ACHN (cell line): ENCODE measurements at regions not wholly inside any gene's neighbourhood (a gene's known extent, or its start where the extent isn't known, plus 50 kb on each side); places are given as distances from the start of the nearest gene placed in this dataset.

ENCODE experiments used
- DNase-seq: peaks from one replicate; pipeline ENCODE4 v3.0.0-alpha.2; 2015
- in situ Hi-C: cut with HindIII; loops from 2 replicates; pipeline ENCODE4 v1.10.0; 2017; ENCODE audit warnings: low sequenced_read_pairs, low pct_ligation_motif_present, low pct_unique_long_range_greater_than_20kb

DNA sequence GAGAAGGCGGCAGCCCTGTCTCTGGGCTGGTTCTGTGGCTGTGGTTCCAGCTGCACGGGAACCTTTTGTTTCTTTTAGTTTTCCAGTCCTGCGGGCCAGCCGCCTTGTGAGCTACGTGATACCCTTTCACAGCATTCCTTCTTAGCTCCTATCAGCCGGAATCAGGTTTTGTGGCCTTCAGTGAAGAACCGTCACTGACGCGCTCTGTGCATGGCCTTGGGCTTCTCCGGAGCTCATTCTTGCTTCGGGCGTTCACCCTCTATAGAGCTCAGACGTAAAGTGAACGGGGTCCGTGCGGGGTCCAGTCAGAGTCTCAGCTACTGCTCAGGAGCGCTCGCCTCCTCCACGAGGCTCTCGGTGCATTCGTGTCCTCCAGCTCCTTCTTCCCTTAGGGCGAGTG, 166.7 kb downstream of the FAM43A start:
- in situ Hi-C loops = no loop called here
- no peak for DNase-seq

GRCh38 chr3:194852831-194853508, 167.3 kb downstream of the FAM43A start:
- in situ Hi-C loops = no loop called here
- no peak for DNase-seq

DNA sequence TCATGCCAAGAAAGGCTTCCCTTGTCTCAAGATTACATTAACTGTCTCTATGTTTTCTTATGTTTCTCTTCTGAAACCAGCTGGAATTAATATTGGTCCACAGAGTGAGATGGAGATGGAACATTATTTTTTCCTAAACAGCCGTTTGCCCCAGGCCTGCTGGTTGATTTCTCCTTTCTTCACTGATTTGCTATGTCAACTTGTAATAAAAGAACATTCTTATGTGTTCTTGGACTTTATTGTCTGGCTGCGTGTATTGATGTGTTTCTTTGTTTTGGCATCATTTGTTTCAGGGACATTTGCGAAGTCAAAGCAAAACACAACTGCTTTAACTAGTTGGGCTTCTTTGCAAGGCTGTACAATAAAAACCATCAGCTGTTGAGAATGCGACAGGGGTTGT, 168.5 kb downstream of the FAM43A start:
- no peak for DNase-seq

GRCh38 chr3:194854659-194855390, 169.1 kb downstream of the FAM43A start:
- in situ Hi-C loops = no loop called here
- no peak for DNase-seq

More for the DNA sequence above, 168.5 kb downstream of the FAM43A start:
- in situ Hi-C loops = no loop called here

GRCh38 chr3:194856296-194856695, 170.6 kb downstream of the FAM43A start:
- in situ Hi-C loops = no loop called here
- DNase-seq = no peak

DNA sequence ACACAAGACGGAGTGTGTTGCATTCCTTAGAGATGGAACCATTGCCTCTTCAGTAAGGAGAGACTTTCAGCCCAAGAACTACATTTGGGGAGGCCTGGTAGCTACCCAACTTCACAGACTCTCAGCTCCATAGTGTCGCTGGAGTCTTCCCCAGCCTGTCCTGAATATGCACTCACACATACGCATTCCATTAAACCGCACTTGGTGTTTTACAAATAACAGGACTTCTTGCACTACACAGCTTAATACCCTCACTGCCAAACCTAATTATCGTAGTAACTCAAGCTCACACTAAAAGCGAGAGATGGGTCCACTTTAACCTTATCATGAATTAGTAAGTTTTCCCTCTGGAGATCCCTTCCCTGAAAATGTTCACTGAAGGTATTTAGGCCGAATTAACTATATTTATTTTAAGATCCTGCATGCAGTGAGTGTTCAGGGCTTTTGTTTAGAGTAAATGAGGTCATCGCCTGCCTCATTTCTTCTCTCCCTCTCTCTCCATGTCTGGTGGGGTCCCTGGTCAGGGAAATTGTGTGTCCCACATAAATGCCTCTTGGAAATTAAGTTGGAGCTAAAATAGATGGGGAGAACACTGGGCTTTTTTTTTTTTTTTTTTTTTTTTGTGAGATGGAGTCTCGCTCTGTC, 171.9 kb downstream of the FAM43A start:
- in situ Hi-C loops = no loop called here
- DNase-seq = no peak

DNA sequence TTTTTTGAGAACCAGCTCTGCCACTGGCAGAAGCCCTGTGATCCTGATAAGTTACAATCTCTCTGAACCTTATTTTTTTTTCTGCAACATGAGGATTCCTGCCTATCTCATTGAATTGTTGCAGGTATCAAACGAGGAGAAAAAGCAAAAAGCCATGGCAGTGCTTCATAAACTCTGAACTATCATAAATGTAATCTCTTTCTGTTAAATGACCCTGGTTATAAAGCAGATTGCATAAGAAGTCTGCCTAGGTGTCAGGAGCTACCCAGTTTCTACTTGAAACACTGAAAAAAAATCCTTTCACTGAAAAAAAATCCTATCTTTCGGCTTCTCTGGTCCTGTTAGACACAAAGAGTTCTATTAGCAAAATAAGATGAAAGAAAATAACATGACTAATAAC, 172.7 kb downstream of the FAM43A start:
- DNase-seq = no peak

GRCh38 chr3:194860725-194861124, 175.0 kb downstream of the FAM43A start:
- in situ Hi-C loops = no loop called here
- no peak for DNase-seq

More for the DNA sequence above, 172.7 kb downstream of the FAM43A start:
- in situ Hi-C loops = no loop called here

- in situ Hi-C loops = no loop called here
- DNase-seq = no peak
Observed at GRCh38 chr3:194861375-194861774, 175.7 kb downstream of the FAM43A start.

DNA sequence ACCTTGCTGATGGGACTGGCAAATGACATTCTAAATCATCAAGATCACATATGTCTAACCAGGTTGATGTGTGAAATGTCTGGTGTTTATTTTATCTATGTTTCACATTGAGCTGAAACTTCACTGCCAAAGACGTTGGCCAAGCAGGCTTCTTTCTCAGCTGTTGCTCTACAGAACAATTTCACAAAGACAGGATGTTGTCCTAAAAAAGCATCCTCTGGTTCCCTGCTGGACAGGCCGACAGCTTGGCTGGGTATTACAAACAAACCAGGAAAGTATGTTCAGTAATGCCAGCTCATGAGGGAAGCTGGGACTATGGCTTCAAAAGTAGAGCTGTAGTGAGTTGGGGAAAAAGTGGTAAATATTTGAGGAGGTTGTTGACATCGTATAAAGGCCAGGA, 179.4 kb downstream of the FAM43A start:
- in situ Hi-C loops = no loop called here
- no peak for DNase-seq

GRCh38 chr3:194865615-194866014, 179.9 kb downstream of the FAM43A start:
- in situ Hi-C loops = no loop called here
- DNase-seq = no peak

- DNase-seq = no peak
- in situ Hi-C loops = no loop called here
Observed at GRCh38 chr3:194866236-194866635, 180.6 kb downstream of the FAM43A start.

- in situ Hi-C loops = no loop called here
- DNase-seq = no peak
Observed at GRCh38 chr3:194867270-194867983, 181.7 kb downstream of the FAM43A start.

- no peak for DNase-seq
Observed at GRCh38 chr3:194868831-194869230, 183.1 kb downstream of the FAM43A start.

DNA sequence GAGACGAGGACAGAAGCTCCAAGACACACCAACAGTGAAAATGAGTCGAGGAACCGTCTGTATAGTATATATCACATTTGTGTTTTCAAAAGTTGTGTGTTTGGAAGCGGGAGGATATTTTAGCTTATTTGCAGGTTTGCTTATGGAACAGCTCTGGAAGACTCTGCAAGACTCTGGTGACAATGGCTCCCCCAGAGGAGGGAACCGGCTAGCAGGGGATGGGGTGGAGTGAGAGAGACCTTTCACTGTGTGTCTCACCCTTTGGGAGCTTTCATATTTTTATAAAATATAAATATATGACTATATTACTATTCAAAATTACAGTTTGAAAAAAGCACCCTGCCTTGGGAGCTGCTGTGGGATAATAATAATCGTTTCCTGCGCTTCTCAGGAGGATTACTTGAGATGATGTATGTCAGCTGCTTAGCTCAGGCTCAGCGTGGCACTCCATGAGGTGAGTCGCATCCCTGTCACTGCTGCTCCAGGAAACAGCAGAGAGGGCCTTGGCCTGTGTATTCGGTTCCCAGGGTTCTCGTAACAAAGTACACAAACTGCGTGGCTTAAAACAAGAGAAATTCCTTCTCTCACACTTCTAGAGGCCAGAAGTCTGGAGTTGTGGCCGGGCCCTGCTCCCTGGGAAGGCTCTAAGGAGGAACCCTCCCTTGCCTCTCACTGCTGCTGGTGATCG, 183.9 kb downstream of the FAM43A start:
- no peak for DNase-seq
- in situ Hi-C loops = no loop called here

More at GRCh38 chr3:194868831-194869230, 183.1 kb downstream of the FAM43A start:
- in situ Hi-C loops = no loop called here

DNA sequence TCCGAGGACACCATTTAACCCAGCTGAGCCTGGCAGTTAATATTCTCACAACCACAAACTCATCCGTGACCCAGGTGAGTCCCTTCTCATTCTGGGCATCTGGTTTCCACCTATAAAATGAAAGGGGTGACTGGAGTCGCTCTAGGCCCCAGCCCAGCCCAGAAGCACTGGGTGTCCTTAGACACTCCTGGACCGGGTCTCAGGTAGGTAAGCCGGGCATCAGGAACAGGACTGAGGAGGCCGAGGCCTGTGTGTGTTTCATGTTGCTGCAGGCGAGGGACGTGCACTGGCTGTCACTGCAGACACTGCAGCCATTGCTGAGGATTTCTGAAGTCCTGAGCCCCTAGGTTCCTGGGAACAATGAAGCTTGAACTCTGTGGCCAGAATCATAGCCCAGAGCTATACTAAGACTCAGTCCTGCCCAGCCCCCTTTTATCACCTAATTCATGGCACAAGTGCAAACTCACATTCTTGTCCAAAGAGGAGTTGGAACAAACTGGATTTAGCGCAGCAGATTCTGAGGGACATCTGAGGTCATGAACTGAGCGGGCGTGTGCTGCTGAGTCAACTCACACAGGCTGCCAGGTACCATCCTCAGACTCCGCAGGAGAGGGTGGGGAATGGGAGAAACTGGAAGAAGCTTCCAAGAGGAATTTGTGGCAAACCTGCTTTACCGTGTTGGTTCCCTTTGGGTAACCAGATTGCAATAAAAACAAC, 184.9 kb downstream of the FAM43A start:
- DNase-seq = no peak
- in situ Hi-C loops = no loop called here

GRCh38 chr3:194871143-194871863, 185.6 kb downstream of the FAM43A start:
- in situ Hi-C loops = no loop called here
- DNase-seq = peak; percentile 44
